Putamen (tissue), 1 donor: ENCODE measurements at regions not wholly inside any gene's neighbourhood (a gene's known extent, or its start where the extent isn't known, plus 50 kb on each side); places are given as distances from the start of the nearest gene placed in this dataset.
"Not testable (repeated sequence)": the region's sequence is repeated elsewhere in the genome, so short reads cannot be mapped to it uniquely, and the experiment has no call there.

ENCODE experiments used
- DNase-seq: peaks from one replicate; pipeline ENCODE4 v3.0.0-alpha.2; 2016; ENCODE audit warnings: low spot score

DNA sequence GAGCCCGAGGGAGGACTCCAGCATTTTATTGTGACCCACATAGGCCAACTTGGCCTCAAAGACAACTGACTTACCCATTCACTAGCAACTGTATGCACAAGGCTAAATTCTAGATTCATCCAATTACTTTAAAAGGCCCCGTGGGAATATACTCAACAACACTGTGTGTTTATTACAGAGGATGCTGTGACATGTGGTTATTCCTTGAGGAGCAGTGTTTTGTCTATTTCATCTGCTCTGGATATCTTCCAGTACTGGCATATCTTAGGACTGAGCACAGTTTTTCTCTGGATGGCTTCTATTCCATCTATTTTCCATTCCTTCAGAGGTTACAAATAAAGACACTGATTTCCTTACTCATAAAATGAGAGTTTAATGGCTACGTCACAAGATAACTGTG is 87.2 kb upstream of the KRAS start:
- DNase-seq: no peak

- DNase-seq: no peak
Observed at GRCh38 chr12:25332143-25332542, 81.4 kb upstream of the KRAS start.

DNA sequence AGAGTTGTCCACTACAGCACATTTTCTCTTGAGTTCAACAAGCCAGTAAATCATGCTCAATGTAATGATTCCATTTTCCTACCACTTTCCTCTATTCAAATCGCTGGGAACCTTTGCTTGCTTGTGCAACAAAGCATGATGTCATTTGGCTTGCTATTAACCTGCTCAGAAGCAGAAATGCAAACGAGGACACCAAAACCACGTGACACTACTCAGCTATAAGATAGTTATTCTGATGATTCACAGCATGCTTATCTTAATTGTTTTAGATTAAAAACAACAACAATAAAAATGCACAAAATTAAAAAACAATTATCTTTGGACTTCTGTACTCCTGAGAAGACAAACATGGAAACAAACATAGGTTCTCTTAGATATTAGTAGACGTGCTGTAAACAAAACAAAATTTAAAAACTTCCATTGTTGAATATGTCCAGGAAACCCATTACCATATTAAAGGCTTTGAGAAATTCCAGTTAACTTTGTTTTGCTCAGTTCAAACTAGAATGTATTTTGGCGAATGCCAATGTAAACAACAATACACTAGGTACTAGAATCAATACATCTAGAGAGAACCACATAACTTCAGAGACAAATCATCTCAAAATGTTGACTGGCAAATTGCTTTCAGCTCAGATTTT is 77.5 kb upstream of the KRAS start:
- no peak for DNase-seq

- DNase-seq: no peak
Observed at GRCh38 chr12:25327321-25327720, 76.6 kb upstream of the KRAS start.

DNA sequence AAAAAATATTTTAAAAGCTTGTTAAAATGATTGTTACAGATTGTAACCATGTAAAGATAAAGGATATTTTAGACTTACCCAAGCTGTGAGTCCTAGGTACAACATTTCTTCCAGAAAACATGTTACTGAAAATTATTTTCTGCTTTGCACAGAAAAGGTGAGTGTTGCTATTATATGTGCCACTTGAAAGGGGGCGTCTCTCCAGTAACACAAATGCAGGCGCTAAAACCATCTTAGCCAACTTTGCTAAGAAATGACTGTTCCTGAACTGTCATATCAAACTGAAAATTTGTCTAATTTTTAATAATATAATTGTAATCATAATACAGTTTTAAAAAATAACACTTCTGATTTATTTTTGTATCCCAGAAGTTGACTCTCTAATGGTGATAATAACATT is 75.6 kb upstream of the KRAS start:
- no peak for DNase-seq

DNA sequence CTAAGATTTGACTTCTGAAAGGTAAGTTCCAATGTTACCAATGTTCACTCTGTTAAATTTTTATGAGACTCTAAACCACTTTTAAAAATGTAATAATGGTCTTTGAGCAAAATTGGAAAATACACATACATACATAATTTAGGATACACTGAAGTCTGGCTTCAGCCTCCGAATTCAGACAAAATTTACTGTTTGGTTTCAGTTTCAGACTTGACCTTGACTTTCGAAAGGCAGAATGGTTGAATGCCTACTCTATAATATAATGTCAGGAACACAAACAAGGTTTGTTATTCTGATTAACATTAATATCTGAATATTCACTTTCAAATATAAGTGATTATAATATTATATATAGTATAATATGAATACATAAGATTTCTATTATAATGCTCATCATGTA is 74.1 kb upstream of the KRAS start:
- DNase-seq: no peak

DNA sequence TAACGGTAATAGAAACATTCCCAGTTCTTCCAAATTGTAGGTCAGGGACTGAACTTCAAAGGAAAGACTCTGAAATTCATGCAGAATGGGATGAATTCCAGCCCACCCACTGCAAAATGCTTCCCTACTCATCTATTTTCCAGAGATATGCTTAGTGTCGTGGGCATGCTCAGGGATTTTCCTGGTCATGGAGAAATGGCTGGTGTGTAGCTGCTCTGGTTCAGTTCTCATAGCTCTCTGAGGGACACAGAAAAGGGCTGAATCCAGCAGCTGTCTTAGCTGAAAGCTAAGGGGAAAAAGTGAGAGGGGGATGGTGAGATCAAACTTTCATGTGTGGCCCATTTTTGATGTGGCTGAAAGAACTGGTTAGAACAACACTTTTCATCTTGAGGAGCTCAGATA is 72.9 kb upstream of the KRAS start:
- DNase-seq: no peak

DNA sequence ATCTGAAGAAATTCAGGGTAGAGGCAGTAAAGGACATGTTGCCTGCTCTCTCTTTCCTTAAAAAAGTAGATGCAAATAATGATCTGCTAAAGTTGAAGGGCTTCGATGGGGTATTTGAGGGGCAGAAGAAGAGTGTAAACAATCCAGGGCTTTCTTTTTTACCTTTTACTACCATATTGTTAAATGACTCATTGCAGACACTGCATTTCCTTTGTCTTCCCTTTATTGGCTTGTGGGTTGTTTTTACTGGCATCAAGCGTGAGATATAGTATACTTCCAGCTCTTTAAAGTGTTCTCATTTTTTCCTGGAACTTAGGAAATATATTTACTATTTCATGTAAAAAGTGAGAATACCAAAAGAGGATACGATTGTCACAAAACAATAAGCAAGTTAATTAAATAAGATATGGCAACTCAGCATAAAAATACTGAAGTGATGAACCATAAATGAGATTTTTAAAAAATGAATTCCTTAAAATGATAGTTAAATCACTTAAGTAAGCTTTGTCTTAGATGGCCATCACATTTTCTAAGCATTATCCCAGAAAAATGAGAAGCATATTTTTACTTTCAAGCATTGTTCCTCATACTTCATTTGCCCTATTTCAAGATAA is 72.3 kb upstream of the KRAS start:
- no peak for DNase-seq

- no peak for DNase-seq
Observed at GRCh38 chr12:25322351-25322750, 71.6 kb upstream of the KRAS start.

DNA sequence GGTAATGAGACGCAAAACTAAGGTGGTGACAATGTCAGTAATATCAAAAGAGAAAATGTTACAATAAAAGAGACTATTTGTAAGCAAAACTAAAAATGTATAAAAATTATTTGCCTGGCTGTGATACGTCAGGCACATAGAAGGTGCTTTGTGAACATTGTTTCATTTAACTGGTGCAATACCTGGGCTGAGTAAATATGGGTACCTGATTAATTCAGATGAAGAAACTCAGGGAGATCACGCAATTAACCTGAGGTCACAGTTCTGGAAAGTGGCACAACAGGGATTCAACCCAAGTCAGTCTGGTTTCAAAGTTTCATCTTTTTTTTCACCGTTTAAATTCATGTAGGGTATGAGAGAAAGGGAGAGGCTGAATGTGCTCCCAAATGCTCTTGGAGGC is 71.0 kb upstream of the KRAS start:
- no peak for DNase-seq

- no peak for DNase-seq
Observed at GRCh38 chr12:25320123-25321006, 69.6 kb upstream of the KRAS start.

GRCh38 chr12:25319233-25319984 is 68.7 kb upstream of the KRAS start:
- no peak for DNase-seq

DNA sequence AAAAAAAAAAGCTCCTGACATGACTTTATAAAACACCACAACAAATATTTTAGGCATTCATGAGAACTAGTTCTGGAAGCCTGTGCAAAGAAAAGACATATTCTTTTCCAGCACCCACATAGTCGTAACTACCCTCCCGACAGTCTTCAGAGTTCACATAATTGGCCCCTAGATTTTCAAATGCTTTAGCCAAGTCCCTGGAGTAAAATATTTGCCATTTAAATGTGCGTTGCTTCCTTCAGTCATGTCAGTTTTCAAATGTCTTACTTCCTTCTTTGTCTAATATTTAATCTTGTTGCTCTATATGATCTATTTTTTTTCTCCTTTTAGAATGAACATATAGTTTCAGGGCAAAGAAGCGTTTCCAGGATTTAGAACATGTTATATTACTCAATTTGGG is 66.8 kb upstream of the KRAS start:
- DNase-seq: no peak

- no peak for DNase-seq
Observed at GRCh38 chr12:25315388-25315787, 64.7 kb upstream of the KRAS start.

DNA sequence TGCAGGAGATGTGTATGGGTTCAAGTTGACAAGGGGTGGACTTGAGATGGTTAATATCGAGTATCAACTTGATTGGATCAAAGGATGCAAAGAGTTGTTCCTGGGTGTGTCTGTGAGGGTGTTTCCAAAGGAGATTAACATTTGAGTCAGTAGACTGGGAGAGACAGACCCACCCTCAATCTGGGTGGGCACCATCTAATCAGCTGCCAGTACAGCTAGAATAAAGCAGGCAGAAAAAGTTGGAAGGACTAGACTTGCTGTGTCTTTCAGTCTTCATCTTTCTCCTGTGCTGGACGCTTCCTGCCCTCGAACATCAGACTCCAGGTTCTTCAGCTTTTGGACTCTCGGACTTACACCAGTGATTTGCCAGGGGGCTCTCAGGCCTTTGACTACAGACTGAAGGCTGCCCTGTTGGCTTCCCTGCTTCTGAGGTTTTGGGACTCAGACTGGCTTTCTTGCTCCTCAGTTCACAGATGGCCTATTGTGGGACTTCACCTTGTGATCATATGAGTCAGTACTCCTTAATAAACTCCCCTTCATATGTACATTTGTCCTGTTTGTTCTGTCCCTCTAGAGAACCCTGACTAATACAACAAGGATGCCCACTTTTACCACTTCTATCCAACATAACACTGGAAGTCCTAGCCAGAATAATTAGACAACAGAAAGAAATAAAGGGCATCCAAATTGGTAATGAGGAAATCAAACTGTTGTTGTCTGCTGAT is 62.7 kb upstream of the KRAS start:
- not testable (repeated sequence) for DNase-seq

DNA sequence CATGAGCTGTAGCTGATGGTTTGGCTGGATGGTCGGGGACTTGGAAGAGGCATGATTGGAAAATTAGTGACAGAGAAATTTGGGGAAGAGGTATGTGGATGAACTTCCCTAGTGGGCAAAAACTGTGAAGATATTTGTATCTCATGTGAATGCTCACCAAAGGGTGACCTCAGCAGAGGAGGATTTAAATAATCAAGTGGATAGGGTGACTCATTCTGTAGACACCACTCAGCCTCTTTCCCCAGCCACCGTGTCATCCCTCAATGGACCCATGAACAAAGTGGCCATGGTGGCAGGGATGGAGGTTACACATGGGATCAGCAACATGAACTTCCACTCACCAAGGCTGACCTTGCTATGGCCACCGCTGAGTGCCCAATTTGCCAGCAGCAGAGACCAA is 60.8 kb upstream of the KRAS start:
- no peak for DNase-seq

DNA sequence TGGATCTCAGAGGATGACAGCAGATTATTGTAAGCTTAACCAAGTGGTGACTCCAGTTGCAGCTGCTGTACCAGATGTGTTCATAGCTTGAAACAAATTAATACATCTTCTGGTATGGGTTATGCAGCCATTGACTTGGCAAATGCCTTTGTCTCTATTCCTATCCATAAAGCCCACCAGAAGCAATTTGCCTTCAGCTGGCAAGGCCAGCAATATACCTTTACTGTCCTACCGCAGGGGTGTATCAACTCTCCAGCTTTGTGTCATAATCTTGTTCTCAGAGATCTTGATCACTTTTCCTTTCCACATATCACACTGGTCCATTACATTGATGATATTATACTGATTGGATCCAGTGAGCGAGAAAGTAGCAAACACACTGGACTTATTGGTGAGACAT is 59.3 kb upstream of the KRAS start:
- DNase-seq: not testable (repeated sequence)

- DNase-seq: no peak
Observed at GRCh38 chr12:25308756-25309155, 58.0 kb upstream of the KRAS start.

GRCh38 chr12:25307818-25308217 is 57.1 kb upstream of the KRAS start:
- DNase-seq: no peak

DNA sequence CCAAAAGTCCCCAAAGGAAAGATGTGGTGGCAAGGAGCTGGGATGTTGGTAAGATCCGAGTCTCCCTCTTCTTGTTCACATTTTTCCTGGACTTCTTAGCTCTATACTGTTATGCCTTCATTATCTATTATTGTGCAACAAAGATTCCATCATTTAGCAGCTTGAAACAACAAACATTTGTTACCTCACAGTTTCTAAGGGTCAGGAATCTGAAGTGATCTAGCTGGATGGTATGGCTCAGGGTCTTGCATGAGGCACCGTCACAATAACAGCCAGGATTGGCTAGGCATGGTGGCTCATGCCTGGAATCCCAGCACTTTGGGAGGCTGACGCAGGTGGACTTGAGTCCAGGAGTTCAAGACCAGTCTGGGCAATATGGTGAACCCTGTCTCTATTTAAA is 51.1 kb upstream of the KRAS start:
- no peak for DNase-seq
